ENCODE measurements at regions not wholly inside any gene's neighbourhood (a gene's known extent, or its start where the extent isn't known, plus 50 kb on each side); places are given as distances from the start of the nearest gene placed in this dataset.
"Not testable (repeated sequence)": the region's sequence is repeated elsewhere in the genome, so short reads cannot be mapped to it uniquely, and the experiment has no call there.

DNA sequence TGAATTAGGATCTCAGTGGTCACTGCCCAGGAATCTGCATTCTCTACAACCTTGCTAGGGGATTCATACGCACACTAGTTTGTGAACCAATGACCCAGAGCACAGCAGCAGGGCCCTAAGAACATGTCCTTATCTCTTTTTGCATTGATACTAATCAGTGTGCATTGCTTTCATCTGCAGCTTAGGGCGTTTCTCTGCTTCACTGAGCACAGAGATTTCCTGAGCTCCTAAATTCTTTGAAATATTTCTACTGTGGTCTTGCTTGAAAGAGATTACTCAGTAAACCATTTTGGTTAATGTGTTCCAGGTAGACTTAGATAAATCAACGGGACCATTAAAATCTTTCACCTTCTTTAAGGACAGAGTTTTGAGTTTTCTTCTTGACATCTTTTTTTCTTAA, 351.3 kb upstream of the KITLG start:
- DNase-seq: no peak

- no peak for DNase-seq
Observed at GRCh38 chr12:88925454-88925853, 345.2 kb upstream of the KITLG start.

- DNase-seq: no peak
Observed at GRCh38 chr12:88924162-88924561, 343.9 kb upstream of the KITLG start.

DNA sequence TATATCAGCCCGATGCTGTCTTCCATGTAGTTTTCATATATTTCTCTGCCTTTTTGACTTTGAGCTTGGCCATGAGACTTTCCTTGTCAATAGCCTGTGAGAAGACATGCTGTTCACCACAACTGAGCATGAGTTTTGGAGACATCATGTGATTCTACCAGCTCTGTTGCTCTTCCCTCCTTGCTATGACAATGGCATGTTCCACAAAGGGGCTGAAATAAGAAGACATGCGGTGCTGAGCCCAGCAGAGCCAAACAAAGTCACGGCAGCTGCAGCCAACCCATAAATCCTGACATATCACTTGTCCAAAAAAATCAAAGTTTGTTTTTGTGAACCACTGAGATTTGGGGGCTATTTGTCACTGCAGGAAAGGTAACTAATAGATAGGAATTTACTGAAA, 343.4 kb upstream of the KITLG start:
- DNase-seq: no peak

GRCh38 chr12:88922816-88923215, 342.5 kb upstream of the KITLG start:
- no peak for DNase-seq

DNA sequence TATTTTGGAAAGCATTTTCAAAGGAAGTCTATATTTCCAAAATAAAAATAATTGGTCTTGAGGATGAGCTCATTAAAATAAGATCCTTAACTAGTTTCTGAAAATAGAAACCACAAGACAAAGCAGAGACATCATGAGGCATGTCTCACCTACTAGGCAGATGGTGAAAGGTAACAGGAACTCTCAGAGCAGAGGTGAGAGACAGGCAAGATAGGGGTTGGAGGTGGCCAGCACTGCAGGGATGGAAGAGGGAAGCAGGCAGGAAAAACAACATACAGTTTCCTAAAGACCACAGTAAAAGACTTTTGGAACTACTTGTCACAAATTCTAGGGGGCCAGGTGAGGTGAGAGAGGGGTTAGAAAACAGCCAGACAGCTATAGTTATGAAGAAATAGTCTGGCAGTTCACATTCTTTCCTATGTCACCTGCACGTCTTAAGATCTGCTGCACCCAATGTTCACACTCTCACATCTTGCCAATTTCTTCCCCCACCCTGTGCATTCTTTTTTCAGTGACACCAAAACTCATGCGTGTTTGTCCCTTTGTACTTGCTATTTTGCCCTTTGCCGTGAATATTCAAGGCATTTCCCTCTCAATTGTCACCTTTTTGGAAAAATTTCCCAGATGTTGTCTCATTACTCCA, 341.7 kb upstream of the KITLG start:
- no peak for DNase-seq

DNA sequence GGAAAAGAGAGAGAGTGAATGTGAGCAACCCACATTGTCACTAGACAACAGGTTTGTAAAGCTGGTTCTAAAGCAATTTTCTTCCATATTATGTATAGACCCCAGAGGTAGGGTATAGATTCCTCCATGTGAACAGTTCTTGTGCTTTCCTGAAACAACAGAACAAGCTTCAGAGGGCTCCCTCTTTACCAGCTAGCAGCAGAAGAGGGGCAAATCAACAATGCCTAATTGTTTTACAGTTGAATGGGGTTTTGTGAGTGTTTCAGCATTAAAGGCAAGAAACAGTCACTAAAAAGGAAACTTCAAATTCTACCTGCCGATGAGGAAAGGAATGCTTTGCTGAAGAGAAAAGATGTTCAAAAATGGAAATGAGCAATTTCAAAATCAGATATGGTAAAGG, 341.2 kb upstream of the KITLG start:
- no peak for DNase-seq

DNA sequence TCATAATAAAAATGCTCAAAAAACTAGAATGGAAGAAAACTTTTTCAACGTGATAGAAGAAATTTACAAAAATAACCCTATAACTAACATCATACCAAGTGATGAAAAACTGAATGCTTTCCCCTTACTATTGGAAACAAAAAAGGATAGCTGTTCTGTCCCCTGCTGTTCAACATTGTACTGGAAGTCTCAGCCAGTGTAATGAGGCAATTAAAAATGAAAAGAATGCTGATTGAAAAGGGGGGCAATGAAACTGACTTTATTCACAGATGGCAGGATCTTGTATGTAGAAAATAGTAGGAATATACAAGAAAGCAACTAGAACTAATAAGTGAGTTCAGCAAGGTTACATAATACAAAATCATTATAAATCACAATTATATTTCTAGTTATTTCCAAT, 337.9 kb upstream of the KITLG start:
- DNase-seq: no peak

DNA sequence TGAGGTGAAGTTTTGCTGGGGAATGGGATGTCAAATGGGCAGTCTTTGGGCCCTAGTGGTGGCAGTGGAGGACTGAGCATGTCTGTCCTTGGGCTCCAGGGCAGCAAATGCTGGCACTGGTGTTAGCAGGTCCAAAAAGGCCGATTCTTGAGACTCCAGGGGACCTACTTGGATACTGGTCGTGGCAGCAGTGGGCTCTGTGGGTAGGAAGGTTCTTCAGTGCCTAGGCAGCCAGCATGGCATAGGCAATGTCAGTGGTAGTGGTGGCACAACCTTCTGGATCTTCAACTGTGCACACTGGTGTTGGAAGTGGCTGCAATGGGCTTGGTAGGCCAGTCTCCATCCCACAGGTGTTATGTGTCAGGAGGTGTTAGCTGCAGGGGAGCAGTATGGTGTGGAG, 334.7 kb upstream of the KITLG start:
- no peak for DNase-seq

- no peak for DNase-seq
Observed at GRCh38 chr12:88909510-88909909, 329.2 kb upstream of the KITLG start.

DNA sequence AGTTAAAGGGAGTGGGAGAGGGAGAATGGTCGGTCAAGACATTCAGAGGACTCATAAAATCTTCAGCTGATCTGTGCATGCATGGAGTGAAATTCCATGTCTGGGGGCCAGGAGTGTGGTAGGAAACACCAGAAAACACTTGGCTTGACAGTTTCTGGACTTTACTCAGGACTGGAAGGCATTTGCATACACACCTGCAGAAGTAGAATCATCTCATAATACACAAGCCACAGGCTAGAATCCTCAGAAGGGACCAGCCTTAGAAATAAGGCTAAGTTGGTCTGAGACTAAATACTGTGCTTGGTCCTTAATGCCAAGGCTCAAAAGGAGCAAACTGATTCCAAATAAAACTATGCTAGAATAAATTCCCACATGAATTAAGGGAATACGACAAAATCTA, 328.1 kb upstream of the KITLG start:
- no peak for DNase-seq

DNA sequence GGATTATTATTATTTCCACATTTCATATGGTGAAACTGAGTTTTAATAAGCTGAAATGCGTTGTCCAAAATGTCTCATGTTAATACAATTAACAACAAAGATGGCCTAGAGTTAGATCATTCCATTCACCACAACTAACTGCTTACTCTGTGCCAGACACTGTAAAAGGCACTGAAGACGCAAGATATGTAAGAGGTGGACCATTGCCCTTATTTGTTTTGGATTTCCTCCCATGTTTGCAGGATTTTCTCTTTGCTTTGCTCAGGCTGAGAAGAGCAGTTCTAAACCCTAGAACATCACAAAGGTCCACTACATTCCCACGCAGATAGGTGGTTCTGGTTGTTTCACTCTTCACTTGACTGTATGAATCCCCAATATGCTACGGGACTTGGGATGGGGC, 324.4 kb upstream of the KITLG start:
- DNase-seq: no peak

- DNase-seq: no peak
Observed at GRCh38 chr12:88903333-88903732, 323.1 kb upstream of the KITLG start.

- no peak for DNase-seq
Observed at GRCh38 chr12:88897723-88898122, 317.5 kb upstream of the KITLG start.

- no peak for DNase-seq
Observed at GRCh38 chr12:88896958-88897357, 316.7 kb upstream of the KITLG start.

DNA sequence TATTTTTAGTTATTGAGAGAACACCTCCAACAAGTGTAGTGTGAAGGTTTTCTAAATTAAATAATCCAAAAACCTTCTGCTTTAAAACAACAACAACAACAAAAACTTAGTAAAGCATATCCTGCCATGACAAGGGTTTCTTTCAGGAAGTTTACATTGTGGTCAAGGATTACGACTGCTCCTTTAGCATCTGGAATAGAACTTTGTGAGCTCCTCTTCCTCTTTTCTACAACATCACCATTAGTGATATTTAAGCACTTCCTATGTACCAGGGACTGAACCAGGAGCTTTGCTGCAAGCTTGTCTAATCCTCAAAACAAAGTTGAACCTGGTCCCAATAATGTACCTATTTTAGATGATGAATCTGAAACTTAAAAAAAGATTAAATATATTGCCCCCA, 315.4 kb upstream of the KITLG start:
- no peak for DNase-seq

GRCh38 chr12:88893801-88894200, 313.5 kb upstream of the KITLG start:
- no peak for DNase-seq

DNA sequence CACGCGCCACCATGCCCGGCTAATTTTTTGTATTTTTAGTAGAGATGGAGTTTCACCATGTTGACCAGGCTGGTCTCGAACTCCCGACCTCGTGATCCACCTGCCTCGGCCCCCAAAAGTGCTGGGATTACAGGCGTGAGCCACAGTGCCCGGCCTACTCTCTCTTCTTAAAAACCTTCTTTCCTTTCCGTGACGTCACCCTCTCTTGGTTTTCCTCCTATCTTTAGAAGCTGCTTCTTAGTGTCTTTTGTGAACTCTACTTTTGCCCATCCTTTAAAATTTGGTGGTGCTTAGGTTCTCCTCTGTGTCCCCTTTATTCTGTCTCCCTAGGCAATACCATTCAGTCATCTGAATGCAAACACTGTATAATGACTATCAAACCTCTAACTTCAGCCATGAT, 311.2 kb upstream of the KITLG start:
- DNase-seq: not testable (repeated sequence)

GRCh38 chr12:88889326-88890110, 309.2 kb upstream of the KITLG start:
- DNase-seq: no peak

GRCh38 chr12:88884600-88884999, 304.3 kb upstream of the KITLG start:
- no peak for DNase-seq

DNA sequence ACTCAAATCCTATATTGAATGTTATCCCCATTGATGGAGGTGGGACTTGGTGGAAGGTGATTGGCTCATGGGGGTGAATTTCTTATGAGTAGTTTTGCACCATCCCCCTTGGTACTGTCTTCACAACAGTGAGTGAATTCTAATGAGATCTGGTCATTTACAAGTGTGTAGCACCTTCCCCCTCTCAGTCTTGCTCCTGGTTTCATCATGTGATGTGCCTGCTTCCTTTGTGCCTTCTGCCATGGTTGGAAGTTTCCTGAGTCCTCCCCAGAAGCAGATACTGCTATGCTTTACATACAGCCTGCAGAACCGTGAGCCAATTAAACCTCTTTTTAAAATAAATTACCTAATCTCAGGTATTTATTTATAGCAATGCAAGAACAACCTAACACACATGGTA, 302.4 kb upstream of the KITLG start:
- DNase-seq: no peak

DNA sequence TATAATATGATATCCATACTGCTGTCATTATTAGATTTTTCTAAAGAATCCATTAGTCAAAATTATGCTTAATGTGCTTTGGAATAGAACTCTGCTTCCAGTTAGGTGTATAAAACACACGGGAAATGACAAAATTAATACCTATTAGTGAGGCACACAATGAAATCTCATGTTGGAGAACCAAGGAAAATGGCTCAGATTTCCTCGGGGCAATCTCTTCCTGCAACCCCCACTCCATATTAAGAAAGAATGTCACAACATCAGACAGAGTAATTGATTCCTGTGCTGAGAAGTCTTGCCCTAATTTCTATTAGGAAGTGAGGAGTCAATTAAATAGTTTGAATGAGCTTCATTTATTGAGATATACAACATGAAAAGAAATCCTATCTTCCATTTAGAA, 299.8 kb upstream of the KITLG start:
- no peak for DNase-seq

- no peak for DNase-seq
Observed at GRCh38 chr12:88878295-88878694, 298.0 kb upstream of the KITLG start.

- DNase-seq: no peak
Observed at GRCh38 chr12:88876857-88877256, 296.6 kb upstream of the KITLG start.

Data from effector CD8-positive, alpha-beta T cell (primary cell).